ENCODE measurements at regions not wholly inside any gene's neighbourhood (a gene's known extent, or its start where the extent isn't known, plus 50 kb on each side); places are given as distances from the start of the nearest gene placed in this dataset.

GRCh38 chr21:28489162-28489561 is 503.5 kb downstream of the LTN1 start:
- Histone ChIP-seq H3K27me3 (ENCODE audit: low read length) (no peaks in the 10 kb centered on the region), H3K27ac (ENCODE audit: low read depth, low read length) (no peak overlapping the region), H3F3A (ENCODE audit: insufficient read depth) (no peaks in the 10 kb centered on the region), H3K9me2 (replicated peaks; ENCODE audit: insufficient read depth, low read length) (no peaks in the 10 kb centered on the region), H3K36me3 (ENCODE audit: low read length) (no peaks in the 10 kb centered on the region), H3K4me2 (ENCODE audit: low read depth, low read length, poor library complexity, severe bottlenecking) (no peak overlapping the region), H2AFZ (ENCODE audit: low read depth, low read length, severe bottlenecking) (no peak overlapping the region), H3K9ac (ENCODE audit: low read length) (no peak overlapping the region), H4K20me1 (ENCODE audit: low read depth, low read length) (no peaks in the 10 kb centered on the region), H3K4me3 (ENCODE audit: insufficient read depth, low read length, poor library complexity, severe bottlenecking) (no peak overlapping the region), H3K9me3 (ENCODE audit: insufficient read depth, low read length) (no peaks in the 10 kb centered on the region), H3K79me2 (ENCODE audit: insufficient read depth, low read length) (no peaks in the 10 kb centered on the region)
- TF ChIP-seq CTCF (IDR thresholded peaks at IDR 0.05; ENCODE audit: insufficient read depth, low read length, poor library complexity, severe bottlenecking) (no peak), EZH2phosphoT487 (conservative IDR thresholded peaks at IDR 0.05; ENCODE audit: low read length) (no peak)

- Histone ChIP-seq H3K79me2 (ENCODE audit: insufficient read depth, low read length) (no peaks in the 10 kb centered on the region), H3K9me3 (ENCODE audit: insufficient read depth, low read length) (no peaks in the 10 kb centered on the region), H3K27ac (ENCODE audit: low read depth, low read length) (no peak overlapping the region), H3K4me2 (ENCODE audit: low read depth, low read length, poor library complexity, severe bottlenecking) (no peak overlapping the region), H3K9ac (ENCODE audit: low read length) (no peak overlapping the region), H3K27me3 (ENCODE audit: low read length) (no peaks in the 10 kb centered on the region), H3K9me2 (replicated peaks; ENCODE audit: insufficient read depth, low read length) (no peaks in the 10 kb centered on the region), H3K36me3 (ENCODE audit: low read length) (no peaks in the 10 kb centered on the region), H3F3A (ENCODE audit: insufficient read depth) (no peaks in the 10 kb centered on the region), H3K4me3 (ENCODE audit: insufficient read depth, low read length, poor library complexity, severe bottlenecking) (no peak overlapping the region), H4K20me1 (ENCODE audit: low read depth, low read length) (no peaks in the 10 kb centered on the region), H2AFZ (ENCODE audit: low read depth, low read length, severe bottlenecking) (no peak overlapping the region)
- no peak for TF ChIP-seq CTCF (IDR thresholded peaks at IDR 0.05; ENCODE audit: insufficient read depth, low read length, poor library complexity, severe bottlenecking)
- no peak for TF ChIP-seq EZH2phosphoT487 (conservative IDR thresholded peaks at IDR 0.05; ENCODE audit: low read length)
These were observed 505.1 kb downstream of the LTN1 start for GRCh38 chr21:28487455-28488070.

- Histone ChIP-seq H3K27me3 (ENCODE audit: low read length) (no peaks in the 10 kb centered on the region), H3K79me2 (ENCODE audit: insufficient read depth, low read length) (no peaks in the 10 kb centered on the region), H3K9me2 (replicated peaks; ENCODE audit: insufficient read depth, low read length) (no peaks in the 10 kb centered on the region), H2AFZ (ENCODE audit: low read depth, low read length, severe bottlenecking) (no peak overlapping the region), H3K4me3 (ENCODE audit: insufficient read depth, low read length, poor library complexity, severe bottlenecking) (no peak overlapping the region), H3K36me3 (ENCODE audit: low read length) (no peaks in the 10 kb centered on the region), H3F3A (ENCODE audit: insufficient read depth) (no peaks in the 10 kb centered on the region), H3K9ac (ENCODE audit: low read length) (no peak overlapping the region), H3K27ac (ENCODE audit: low read depth, low read length) (no peak overlapping the region), H3K4me2 (ENCODE audit: low read depth, low read length, poor library complexity, severe bottlenecking) (no peak overlapping the region), H4K20me1 (ENCODE audit: low read depth, low read length) (no peaks in the 10 kb centered on the region), H3K9me3 (ENCODE audit: insufficient read depth, low read length) (no peaks in the 10 kb centered on the region)
- TF ChIP-seq CTCF (IDR thresholded peaks at IDR 0.05; ENCODE audit: insufficient read depth, low read length, poor library complexity, severe bottlenecking) (no peak), EZH2phosphoT487 (conservative IDR thresholded peaks at IDR 0.05; ENCODE audit: low read length) (no peak)
These were observed 507.2 kb downstream of the LTN1 start for GRCh38 chr21:28485301-28486022.
